SK-N-MC (cell line): ENCODE measurements at regions not wholly inside any gene's neighbourhood (a gene's known extent, or its start where the extent isn't known, plus 50 kb on each side); places are given as distances from the start of the nearest gene placed in this dataset.

Experiments
- DNase-seq: peaks from one replicate; pipeline ENCODE4 v3.0.0-alpha.2; 2011; ENCODE audit warnings: low read depth, low spot score
- H3K27ac ChIP-seq: fragments of 200-600 bp; sonication (generic); 2 replicates; pipeline ENCODE4 v1.5.1; 2016; ENCODE audit warnings: mixed run types
- H3K36me3 ChIP-seq: fragments of 200-600 bp; sonication (generic); 2 replicates; pipeline ENCODE4 v1.6.1; 2017; ENCODE audit warnings: antibody characterized with exemption, low read length, mixed read lengths; ENCODE audit not compliant: insufficient read depth
- H3K4me3 ChIP-seq: fragments of 200-600 bp; sonication (generic); 2 replicates; pipeline ENCODE4 v1.5.1; 2016
- H3K9ac ChIP-seq: fragments of 200-600 bp; sonication (generic); 2 replicates; pipeline ENCODE4 v1.8.0; 2017; ENCODE audit warnings: mixed run types, mixed read lengths; ENCODE audit not compliant: insufficient read length
- H3K9me3 ChIP-seq: fragments of 200-600 bp; sonication (generic); 2 replicates; pipeline ENCODE4 v1.6.1; 2017; ENCODE audit warnings: low read depth, mild to moderate bottlenecking, antibody characterized with exemption, low read length, moderate library complexity, mixed read lengths
- EZH2 ChIP-seq: fragments of 200-600 bp; sonication (generic); IDR thresholded peaks from one replicate; pipeline ENCODE4 v1.6.1; 2017; ENCODE audit warnings: antibody characterized with exemption
- FOXP2 ChIP-seq: optimal IDR thresholded peaks from 2 replicates; pipeline ENCODE3; 2011; ENCODE audit warnings: mild to moderate bottlenecking, moderate library complexity; ENCODE audit not compliant: insufficient read depth; ENCODE audit errors: extremely low read length, control extremely low read depth
- POLR2AphosphoS5 ChIP-seq: IDR thresholded peaks from 2 replicates; pipeline ENCODE4 v1.6.1; 2012; ENCODE audit warnings: mild to moderate bottlenecking, low read depth, low read length, borderline replicate concordance

- TF ChIP-seq POLR2AphosphoS5 = no peak
- no peak for TF ChIP-seq FOXP2
- no peak for TF ChIP-seq EZH2
- Histone ChIP-seq H3K4me3 (no peak overlapping the region), H3K9me3 (no peaks in the 10 kb centered on the region)
Measured at GRCh38 chr4:19286924-19287323, 964.8 kb upstream of the SLIT2 start.

GRCh38 chr4:19285146-19285545 is 966.6 kb upstream of the SLIT2 start:
- no peak overlapping the region for H3K9ac ChIP-seq
- DNase-seq = no peak
- no peaks in the 10 kb centered on the region for H3K9me3 ChIP-seq
- TF ChIP-seq FOXP2 = no peak
- no peak for TF ChIP-seq EZH2
- no peak for TF ChIP-seq POLR2AphosphoS5
- H3K27ac ChIP-seq = no peak overlapping the region
- H3K4me3 ChIP-seq = no peak overlapping the region
- no peaks in the 10 kb centered on the region for H3K36me3 ChIP-seq

More at GRCh38 chr4:19286924-19287323, 964.8 kb upstream of the SLIT2 start:
- no peak for DNase-seq
- no peak overlapping the region for H3K27ac ChIP-seq
- no peak overlapping the region for H3K9ac ChIP-seq
- no peaks in the 10 kb centered on the region for H3K36me3 ChIP-seq

- Histone ChIP-seq H3K4me3 (no peak overlapping the region), H3K27ac (no peak overlapping the region), H3K9me3 (no peaks in the 10 kb centered on the region), H3K36me3 (no peaks in the 10 kb centered on the region), H3K9ac (no peak overlapping the region)
- TF ChIP-seq FOXP2 (no peak), EZH2 (no peak), POLR2AphosphoS5 (no peak)
- DNase-seq = no peak
Measured at GRCh38 chr4:19278665-19279064, 973.0 kb upstream of the SLIT2 start.

GRCh38 chr4:19266566-19266965 is 985.1 kb upstream of the SLIT2 start:
- DNase-seq = no peak
- Histone ChIP-seq H3K9ac (no peak overlapping the region), H3K36me3 (no peaks in the 10 kb centered on the region), H3K9me3 (no peaks in the 10 kb centered on the region), H3K27ac (no peak overlapping the region), H3K4me3 (no peak overlapping the region)
- no peak for TF ChIP-seq POLR2AphosphoS5
- TF ChIP-seq FOXP2 = no peak
- TF ChIP-seq EZH2 = no peak

GRCh38 chr4:19262467-19262866 is 989.2 kb upstream of the SLIT2 start:
- Histone ChIP-seq H3K27ac (no peak overlapping the region), H3K36me3 (no peaks in the 10 kb centered on the region), H3K4me3 (no peak overlapping the region), H3K9ac (no peak overlapping the region), H3K9me3 (no peaks in the 10 kb centered on the region)
- TF ChIP-seq FOXP2 (no peak), POLR2AphosphoS5 (no peak), EZH2 (no peak)
- DNase-seq = no peak

GRCh38 chr4:19260346-19260745 is 991.4 kb upstream of the SLIT2 start:
- no peaks in the 10 kb centered on the region for H3K9me3 ChIP-seq
- H3K27ac ChIP-seq = no peak overlapping the region
- H3K9ac ChIP-seq = no peak overlapping the region
- TF ChIP-seq EZH2 (no peak), FOXP2 (no peak), POLR2AphosphoS5 (no peak)
- DNase-seq = no peak
- H3K4me3 ChIP-seq = no peak overlapping the region
- no peaks in the 10 kb centered on the region for H3K36me3 ChIP-seq

- TF ChIP-seq FOXP2 = no peak
- no peak for TF ChIP-seq POLR2AphosphoS5
- TF ChIP-seq EZH2 = no peak
- no peak overlapping the region for H3K9ac ChIP-seq
Measured at GRCh38 chr4:19259920-19260319, 991.8 kb upstream of the SLIT2 start.

GRCh38 chr4:19256823-19257222 is 994.9 kb upstream of the SLIT2 start:
- Histone ChIP-seq H3K36me3 (no peaks in the 10 kb centered on the region), H3K9me3 (no peaks in the 10 kb centered on the region), H3K27ac (no peak overlapping the region), H3K4me3 (no peak overlapping the region), H3K9ac (no peak overlapping the region)
- TF ChIP-seq POLR2AphosphoS5 (no peak), FOXP2 (no peak), EZH2 (no peak)
- no peak for DNase-seq

More at GRCh38 chr4:19259920-19260319, 991.8 kb upstream of the SLIT2 start:
- no peak overlapping the region for H3K27ac ChIP-seq
- H3K36me3 ChIP-seq = no peaks in the 10 kb centered on the region
- no peak for DNase-seq
- no peak overlapping the region for H3K4me3 ChIP-seq
- H3K9me3 ChIP-seq = no peaks in the 10 kb centered on the region

- no peak for TF ChIP-seq POLR2AphosphoS5
- TF ChIP-seq FOXP2 = no peak
- TF ChIP-seq EZH2 = no peak
- Histone ChIP-seq H3K27ac (no peak overlapping the region), H3K4me3 (no peak overlapping the region), H3K36me3 (no peaks in the 10 kb centered on the region), H3K9me3 (no peaks in the 10 kb centered on the region), H3K9ac (no peak overlapping the region)
- no peak for DNase-seq
Measured at GRCh38 chr4:19254486-19254885, 997.2 kb upstream of the SLIT2 start.
